HG02610 (cell line): ENCODE measurements at regions not wholly inside any gene's neighbourhood (a gene's known extent, or its start where the extent isn't known, plus 50 kb on each side); places are given as distances from the start of the nearest gene placed in this dataset.
A peak's percentile ranks its signal among the peaks of the same experiment; 100 is the strongest.
"Not testable (repeated sequence)": the region's sequence is repeated elsewhere in the genome, so short reads cannot be mapped to it uniquely, and the experiment has no call there.

Experiments used
- ATAC-seq: cut with Tn5 transposase; IDR thresholded peaks from one replicate; pipeline ENCODE4 v1.9.1; 2021; ENCODE audit warnings: mild to moderate bottlenecking, moderate library complexity; ENCODE audit not compliant: unreplicated experiment

DNA sequence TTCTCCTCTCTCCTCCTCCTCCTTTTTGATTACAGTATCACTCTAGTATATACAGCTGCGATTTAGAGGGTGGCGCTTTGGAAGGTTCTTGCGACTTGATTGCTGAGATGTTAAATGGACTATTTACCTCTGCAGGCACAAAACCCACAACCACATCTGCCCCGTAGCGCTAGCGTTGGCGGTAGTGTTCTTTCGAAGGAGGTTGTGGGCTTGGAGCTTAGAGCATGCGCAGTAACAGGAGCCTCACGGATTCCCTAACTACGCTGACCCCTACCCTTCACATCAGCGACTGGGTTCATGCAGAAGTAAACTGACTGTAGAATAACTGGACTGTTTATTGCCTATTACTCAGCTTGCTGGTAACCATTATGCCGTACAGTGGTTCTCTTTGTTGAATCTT, 58.0 kb downstream of the CGGBP1 start:
- ATAC-seq = peak; percentile 44

DNA sequence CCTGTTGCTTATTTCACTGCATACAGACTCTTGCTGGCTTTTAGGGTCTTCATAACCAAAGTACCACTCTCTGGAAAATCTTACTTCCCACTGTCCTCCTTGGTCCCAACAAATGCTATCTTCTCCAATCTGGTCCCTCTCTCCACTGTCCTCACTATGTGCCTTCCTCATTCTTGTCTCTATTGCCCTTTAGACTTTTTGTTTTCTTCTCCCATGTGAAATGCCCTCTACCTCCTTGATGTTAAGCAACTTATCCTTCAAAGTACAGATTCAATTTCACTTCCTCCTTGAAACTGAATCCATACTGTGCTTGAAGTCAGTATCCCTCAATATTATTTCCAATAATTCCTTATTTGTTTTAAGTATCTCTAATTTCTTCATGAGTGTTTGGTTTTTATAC, 60.8 kb downstream of the CGGBP1 start:
- ATAC-seq = no peak

DNA sequence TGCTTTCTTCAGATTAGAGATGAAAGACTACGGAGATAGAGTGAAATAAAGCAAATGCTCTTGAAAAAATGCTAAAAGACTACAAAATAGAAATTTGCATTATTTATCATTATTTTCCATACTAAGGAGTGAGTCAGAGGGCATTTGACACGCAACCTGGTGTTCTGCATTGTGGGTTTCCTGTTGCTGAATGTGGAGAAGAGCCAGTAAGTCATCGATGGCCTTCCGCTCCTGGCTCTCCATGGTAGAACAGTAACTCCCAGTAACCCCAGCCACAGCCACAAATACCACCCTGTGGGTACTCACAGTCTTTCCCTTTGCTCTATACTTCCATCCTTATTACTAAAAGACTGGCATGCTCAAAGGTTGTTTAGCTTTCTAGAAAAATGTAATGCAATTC, 61.5 kb downstream of the CGGBP1 start:
- ATAC-seq = peak; percentile 90

DNA sequence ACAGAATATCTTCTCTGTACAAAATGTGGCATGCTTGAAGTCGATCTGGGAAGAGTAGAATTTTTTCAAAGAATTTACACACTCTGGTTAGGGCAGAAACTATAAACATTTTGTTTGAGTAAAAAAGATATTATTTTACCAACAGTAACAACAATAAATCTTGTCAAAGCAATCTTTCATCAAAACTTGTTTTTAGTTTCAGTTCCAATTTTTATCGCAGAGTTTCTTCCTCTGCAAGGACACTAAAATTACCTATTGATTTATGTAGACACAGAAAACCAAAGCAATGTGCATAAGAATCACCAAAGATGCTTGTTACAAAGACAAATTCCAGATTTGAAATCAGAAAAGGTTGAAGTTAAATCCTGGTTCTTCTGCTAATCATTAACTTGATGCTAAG, 61.9 kb downstream of the CGGBP1 start:
- ATAC-seq = peak; percentile 5

DNA sequence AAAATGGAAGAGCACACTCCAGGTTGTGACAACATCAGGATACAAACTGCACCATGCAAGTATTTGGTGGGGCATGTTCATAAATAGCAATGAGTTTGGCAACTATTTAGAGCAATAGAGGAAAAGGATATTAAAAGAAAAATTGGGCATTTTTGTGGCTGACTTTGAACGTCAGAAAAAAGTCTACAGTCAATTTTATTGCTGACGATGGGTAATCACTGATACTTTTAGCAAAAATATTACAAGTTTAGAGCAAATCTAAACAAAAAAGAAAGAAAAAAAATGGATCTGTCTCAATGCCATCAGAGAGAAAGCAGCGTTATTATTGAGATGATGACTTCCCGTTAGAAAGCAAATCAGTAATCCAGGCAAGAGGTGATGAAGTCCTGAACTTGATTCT, 65.2 kb downstream of the CGGBP1 start:
- ATAC-seq = no peak

DNA sequence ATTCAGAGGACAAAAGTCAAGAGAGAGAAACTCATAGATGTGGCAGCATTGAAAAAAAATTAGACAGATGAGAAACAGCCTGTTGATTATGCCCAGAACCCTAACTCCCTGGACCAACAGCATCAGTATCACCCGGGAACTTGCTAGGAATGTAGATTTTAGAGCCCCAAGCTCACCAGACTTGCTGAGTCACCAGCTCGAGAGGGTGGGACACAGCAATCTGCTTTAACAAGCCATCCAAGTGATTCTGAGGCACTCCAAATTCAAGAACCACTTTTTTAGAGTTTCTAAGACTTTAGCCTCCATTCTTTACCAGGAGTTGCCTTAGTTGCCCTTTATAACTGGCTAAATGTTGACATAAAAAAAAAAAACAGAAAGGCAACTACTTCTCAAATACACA, 70.9 kb downstream of the CGGBP1 start:
- ATAC-seq = no peak

DNA sequence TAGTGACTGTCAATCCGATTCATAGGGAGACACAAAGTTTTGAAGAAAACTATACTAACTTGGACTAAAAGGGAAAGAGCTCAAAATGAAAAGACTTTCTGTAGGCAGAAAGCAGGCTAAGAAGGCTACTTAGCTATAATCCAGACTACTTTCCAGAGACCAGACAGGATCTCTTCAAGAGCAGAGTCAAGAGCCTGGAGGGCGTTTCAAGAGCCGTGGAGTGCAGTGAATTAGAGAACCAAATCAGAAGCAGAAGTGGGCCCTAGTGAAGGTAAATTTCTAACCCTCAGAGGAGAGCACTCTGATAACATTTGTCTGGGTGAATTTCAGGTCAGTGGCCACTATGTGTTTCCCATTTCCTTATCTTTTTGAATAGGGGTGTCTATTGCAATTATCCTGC, 76.4 kb downstream of the CGGBP1 start:
- no peak for ATAC-seq

DNA sequence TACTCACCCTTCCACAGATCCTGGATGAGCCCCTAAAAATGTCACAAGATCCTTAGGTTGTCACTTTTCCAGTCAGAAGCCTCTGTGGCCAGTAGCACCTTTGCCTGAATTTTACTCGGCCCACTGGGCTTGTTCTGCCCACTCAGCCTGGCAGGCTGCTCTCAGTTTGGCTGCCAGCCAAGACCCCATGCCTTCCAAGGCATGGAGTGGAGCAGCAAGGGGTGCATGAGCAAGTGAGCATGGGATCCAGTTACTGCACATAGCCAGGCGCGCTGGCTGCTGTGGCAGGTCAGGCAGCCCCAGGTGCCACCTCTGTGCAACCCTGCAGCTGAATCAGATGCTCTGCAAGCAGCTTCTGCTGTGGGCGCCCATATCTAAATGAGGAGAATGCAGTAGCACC, 79.3 kb downstream of the CGGBP1 start:
- ATAC-seq = no peak

DNA sequence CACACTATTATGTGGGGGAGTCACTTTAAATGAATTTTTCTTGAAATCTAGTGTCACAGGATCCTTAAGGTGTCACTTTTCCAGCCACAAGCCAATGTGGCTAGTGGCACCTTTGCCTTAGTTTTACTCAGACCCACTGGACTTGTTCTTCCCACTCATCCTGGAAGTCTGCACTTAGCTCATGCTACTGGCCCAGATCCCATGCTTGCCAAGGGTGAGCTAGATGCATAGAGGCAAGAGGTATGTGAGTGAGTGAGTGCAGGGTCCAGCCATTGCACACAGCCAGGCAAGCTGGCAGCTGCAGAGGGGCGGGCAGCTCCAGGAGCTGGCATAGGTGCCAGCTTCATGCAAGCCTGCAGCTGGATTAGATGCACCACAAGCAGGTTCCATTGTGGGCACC, 81.0 kb downstream of the CGGBP1 start:
- no peak for ATAC-seq

DNA sequence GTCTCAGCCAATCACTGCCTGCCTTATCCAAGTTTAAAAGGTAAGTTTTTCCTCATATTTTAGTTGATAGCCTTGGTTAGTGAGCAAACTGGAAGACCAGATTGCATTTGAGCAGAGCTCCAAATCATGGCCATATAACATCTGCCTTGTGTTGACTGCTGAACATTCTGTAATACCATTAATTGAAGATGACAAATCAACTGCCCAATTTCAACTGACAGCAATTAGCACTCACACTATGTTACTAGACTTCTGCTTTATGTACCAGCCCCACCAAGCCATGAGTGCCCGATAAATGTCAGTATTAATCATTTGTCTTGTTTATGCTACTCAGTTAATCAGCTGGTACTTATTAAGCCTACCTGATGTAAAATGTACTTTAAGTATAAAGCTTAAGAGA, 83.1 kb downstream of the CGGBP1 start:
- ATAC-seq = no peak

DNA sequence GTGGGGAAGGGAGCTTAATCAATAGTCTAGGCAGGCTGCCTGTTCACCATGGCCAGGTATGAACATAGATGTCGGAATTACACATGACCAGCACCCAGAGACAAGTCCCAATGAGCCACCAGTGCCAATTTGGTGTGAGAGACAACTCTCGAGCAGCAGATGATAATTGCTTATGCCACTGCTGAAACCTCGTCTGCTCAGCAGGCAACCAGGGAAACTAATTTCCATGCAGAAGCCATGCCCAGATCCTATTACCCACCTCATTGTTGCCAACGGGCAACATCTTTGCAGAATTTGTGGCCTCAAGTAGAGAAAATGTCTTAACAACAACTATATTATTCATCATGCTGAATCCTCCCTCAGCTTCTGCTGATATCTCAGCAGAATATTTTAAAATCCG, 84.9 kb downstream of the CGGBP1 start:
- no peak for ATAC-seq

DNA sequence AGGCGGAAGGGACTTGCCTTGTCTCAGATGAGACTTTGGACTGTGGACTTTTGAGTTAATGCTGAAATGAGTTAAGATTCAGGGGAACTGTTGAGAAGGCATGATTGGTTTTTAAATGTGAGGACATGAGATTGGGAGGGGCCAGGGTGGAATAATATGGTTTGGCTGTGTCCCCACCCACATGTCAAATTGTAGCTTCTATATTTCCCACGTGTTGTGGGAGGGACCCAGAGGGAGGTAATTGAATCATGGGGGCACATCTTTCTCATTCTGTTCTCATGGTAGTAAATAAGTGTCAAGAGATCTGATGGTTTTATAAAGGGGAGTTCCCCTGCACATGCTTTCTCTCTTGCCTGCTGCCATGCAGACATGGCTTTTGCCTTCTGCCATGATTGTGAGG, 89.2 kb downstream of the CGGBP1 start:
- ATAC-seq = no peak

DNA sequence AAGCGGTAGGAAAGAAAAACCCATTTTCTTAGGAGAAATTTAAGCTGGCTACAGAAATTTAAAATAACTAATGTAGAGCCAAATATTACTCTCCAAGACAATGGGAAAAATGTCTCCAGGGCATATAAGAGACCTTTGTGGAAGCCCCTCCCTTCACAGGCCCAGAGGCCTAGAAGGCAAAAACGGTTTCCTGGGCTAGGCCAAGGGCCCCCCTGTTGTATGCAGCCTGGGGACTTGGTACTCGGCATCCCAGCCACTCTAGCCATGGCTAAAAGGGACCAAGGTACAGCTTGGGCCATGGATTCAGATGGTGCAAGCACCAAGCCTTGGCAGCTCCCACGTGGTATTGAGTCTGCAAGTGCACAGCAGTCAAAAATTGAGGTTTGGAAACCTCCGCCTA, 90.1 kb downstream of the CGGBP1 start:
- ATAC-seq = no peak

DNA sequence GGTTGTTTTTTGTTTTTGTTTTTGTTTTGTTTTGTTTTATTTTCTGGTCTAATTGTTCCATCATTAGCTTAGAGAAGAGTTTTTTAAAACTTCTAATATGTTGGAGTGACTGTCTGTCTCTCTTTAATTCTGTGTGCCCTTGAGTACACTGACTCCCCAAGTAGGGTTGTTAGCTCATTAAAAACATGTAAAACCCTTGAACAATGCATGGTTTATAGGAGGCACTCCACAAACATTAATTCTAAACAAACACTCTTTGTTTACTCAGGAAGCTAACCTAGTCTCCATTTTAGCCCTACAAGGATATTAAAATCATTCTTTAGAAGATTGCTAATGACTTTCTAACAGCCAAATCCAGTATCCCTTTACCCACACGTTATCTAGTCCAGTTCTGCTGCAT, 100.5 kb downstream of the CGGBP1 start:
- no peak for ATAC-seq

DNA sequence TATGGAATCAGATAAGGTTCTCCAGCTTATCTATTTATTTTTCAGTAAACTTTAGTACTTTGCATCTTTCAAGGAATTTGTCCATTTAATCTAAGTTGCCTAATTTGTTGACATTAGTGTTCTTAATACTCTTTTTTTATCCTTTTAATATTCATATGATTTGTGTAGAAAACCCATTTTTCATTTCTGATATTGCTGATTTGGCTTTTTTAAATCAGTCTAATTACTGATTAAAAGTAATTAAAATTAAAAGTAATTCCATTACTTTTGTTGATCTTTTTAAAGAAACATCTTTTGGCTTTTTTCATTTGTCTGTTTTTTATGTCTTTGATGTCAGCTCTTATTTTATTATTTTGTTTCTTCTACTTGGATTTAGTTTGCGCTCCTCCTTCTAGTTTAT, 101.2 kb downstream of the CGGBP1 start:
- ATAC-seq = no peak

DNA sequence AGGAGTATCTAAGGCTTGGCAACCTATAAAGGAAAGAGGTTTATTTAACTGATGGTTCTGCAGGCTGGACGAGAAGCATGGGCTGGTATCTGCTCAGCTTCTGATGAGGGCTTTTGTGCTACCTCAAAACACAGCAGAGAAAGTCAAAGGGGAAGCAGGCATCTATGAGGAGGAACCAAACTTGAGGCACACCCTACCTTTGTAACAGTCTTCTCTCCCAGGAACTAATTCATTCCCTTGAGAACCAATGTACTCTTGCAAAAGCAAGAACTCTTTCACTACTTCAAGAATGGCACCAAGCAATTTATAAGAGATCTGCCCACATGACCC, 109.0 kb downstream of the CGGBP1 start:
- ATAC-seq = no peak

DNA sequence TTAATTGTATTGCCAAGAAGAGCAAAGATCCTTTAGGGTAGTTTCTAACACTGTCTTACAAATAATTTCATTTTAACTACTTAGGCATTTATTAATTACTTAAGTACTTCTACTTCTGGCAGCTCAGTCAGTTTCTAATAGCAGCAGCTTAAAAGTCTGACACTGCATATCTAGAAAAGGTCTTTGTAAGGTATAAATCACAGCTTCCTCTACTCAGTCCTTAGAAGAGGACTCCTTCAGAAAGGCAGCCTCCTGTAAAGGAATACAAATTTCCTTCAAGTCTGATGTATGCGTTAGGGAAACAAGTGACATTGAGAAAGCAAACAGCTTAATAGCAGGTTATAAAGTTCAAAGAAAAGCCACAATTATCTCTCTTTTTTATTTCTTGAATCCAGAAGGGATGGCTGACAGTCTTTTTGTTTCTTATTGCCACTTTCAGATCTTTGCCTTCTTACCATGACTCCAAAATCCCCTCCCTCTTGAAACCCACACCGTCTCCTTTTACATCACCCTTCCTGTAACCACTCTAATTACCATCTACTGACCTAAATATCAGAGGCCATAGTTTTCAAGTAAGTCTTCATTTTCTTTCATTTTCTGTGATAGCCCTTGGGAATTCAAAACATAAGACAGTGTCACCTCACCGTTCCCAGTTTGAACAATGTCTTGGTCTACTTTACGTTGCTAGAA, 109.5 kb downstream of the CGGBP1 start:
- peak; percentile 98 for ATAC-seq

DNA sequence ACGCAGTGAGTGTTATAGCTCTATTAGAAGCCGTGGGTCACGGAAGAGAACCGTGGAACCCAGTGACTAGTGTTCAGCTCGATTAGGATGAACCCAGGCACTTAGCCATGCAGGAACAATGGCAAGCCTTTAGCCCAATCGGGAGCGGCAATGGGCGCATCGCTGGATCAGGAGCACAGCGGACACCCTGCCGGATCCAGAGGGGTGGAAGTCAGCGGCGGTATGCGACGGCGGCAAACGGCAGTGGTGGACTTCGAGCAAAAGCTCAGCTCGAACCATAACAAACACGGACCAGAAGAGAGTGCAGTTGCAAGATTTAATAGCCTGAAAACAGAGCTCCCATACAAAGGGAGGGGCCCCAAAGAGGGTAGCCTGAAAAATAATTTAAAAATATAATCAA, 112.8 kb downstream of the CGGBP1 start:
- ATAC-seq = not testable (repeated sequence)

DNA sequence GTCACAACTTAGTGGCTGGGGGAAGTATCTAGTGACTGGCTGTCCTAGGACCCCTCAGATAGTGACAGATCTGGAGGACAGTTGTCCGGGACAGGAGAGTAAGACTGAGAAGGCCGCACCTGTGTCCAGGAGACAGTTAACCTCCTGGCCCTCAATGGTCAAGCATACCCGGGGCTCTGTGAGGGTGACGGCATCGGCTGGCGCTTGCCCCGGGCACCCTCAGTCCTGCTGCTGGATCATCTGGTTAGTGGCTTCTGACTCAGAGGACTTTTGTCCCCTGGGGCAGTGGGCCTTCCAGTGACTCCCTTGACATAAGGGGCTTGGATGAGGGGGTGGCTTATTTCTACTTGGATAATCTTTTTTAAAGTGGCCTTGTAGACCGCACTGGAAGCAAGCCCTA, 116.5 kb downstream of the CGGBP1 start:
- not testable (repeated sequence) for ATAC-seq

DNA sequence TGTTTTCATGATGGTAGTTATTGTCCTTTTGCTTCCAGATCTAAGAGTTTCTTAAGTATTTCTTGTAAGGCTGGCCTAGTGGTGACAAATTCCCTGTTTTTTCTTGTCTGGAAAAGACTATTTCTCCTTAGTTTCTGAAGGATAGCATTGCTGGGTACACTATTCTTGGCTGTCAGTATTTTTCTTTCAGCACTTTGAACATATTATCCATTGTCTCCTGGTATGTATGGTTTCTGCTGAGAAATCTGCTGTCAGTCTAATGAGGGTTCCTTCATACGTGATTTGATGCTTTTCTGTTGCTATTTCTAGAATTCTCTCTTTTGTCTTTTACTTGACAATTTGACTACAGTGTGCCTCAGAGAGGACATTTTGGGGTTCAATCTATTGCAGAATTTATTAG, 134.3 kb downstream of the CGGBP1 start:
- no peak for ATAC-seq

DNA sequence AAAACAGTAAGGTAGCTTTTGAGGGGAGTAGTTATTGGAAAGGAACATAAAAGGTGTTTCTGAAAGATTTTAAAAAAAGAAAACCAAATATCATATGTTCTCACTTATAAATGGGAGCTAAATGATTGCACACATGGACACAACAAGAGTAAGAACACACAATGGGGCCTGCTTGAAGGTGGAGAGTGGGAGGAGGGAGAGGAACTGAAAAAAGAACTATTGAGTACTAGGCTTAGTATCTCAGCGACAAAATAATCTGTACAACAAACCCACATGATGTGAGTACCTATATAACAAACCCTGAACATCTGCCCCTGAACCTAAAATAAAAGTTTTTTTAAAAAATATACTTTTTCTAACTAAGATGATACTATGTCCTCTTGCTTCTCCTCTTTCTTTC, 138.3 kb downstream of the CGGBP1 start:
- no peak for ATAC-seq

DNA sequence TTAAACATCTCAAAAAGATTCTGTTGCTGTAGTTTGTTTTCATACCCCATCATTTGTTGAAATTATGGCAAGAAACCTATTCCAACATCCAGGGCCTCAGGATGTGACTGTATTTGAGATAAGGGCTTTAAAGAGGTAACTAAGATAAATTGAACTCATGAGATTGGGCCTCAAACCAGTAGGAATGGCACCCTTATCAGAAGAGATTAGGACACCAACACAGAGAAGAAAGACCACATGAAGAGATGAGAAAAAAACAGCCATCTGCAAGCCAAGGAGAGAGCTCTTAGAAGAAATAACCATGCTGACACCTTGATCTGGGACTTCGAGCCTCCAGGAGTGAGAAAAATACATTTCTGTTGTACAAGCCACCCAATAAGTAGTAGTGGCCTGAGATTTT, 157.7 kb downstream of the CGGBP1 start:
- ATAC-seq = no peak

DNA sequence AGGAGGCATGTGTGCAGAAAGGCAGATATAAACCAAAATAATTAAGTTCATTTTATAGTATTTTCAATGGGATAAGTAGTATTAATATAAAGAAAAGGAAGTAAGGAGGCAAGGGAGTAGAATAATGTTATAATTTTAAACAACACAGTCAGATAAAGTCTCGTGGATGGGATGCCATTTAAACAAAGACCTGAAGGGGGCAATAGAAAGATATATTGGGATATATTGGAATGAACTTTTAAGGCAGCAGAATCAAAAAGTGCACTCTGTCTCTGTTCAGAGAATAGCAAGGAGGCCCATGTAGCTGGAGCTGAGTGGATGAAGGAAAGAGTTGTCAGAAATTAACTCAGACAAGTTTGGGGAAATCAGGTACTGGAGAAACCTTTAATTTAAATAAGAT, 158.7 kb downstream of the CGGBP1 start:
- no peak for ATAC-seq

DNA sequence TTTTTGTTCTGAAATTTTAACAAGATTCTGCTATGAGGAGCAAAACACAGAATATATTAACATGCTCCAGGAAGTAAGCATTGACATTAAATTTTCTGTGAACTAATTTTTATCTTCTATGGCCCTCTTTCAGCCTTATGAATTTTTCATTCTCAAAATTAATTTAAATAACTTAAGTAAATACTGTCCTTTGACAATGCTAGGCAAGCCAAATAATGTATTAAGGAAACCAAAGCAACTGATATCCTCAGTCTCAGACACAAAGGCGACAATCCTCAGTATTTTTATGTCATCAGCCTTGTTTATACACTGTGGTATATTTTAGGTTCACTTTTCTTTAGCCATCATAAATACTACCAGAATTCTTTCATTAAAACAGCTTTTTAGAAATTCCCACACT, 159.8 kb downstream of the CGGBP1 start:
- no peak for ATAC-seq
